ENCODE measurements at regions not wholly inside any gene's neighbourhood (a gene's known extent, or its start where the extent isn't known, plus 50 kb on each side); places are given as distances from the start of the nearest gene placed in this dataset.
"Not testable (repeated sequence)": the region's sequence is repeated elsewhere in the genome, so short reads cannot be mapped to it uniquely, and the experiment has no call there.

- no peak for DNase-seq (ENCODE audit: low read depth in 3 of 3)
Observed at GRCh38 chr14:28196878-28197277, 569.7 kb upstream of the FOXG1 start.

- no peak for DNase-seq (ENCODE audit: low read depth in 3 of 3)
Observed at GRCh38 chr14:28220391-28220790, 546.2 kb upstream of the FOXG1 start.

GRCh38 chr14:28240909-28241308 is 525.7 kb upstream of the FOXG1 start:
- no peak for DNase-seq (ENCODE audit: low read depth in 3 of 3)

GRCh38 chr14:28242895-28243294 is 523.7 kb upstream of the FOXG1 start:
- DNase-seq (ENCODE audit: low read depth in 3 of 3), result no peak

GRCh38 chr14:28243600-28243999 is 523.0 kb upstream of the FOXG1 start:
- no peak for DNase-seq (ENCODE audit: low read depth in 3 of 3)

- no peak for DNase-seq (ENCODE audit: low read depth in 3 of 3)
Observed at GRCh38 chr14:28245216-28245615, 521.4 kb upstream of the FOXG1 start.

- DNase-seq (ENCODE audit: low read depth in 3 of 3), result no peak
Observed at GRCh38 chr14:28247491-28247890, 519.1 kb upstream of the FOXG1 start.

- DNase-seq (ENCODE audit: low read depth in 3 of 3), result not testable (repeated sequence)
Observed at GRCh38 chr14:28252124-28252523, 514.5 kb upstream of the FOXG1 start.

- DNase-seq (ENCODE audit: low read depth in 3 of 3), result no peak
Observed at GRCh38 chr14:28254768-28255167, 511.8 kb upstream of the FOXG1 start.

- DNase-seq (ENCODE audit: low read depth in 3 of 3), result no peak
Observed at GRCh38 chr14:28264306-28264705, 502.3 kb upstream of the FOXG1 start.

- no peak for DNase-seq (ENCODE audit: low read depth in 3 of 3)
Observed at GRCh38 chr14:28272270-28272669, 494.3 kb upstream of the FOXG1 start.

GRCh38 chr14:28280530-28280929 is 486.1 kb upstream of the FOXG1 start:
- DNase-seq (ENCODE audit: low read depth in 3 of 3), result no peak

GRCh38 chr14:28280997-28281598 is 485.5 kb upstream of the FOXG1 start:
- DNase-seq (ENCODE audit: low read depth in 3 of 3), result no peak

- DNase-seq (ENCODE audit: low read depth in 3 of 3), result no peak
Observed at GRCh38 chr14:28284546-28285300, 481.9 kb upstream of the FOXG1 start.

- DNase-seq (ENCODE audit: low read depth in 3 of 3), result no peak
Observed at GRCh38 chr14:28294834-28295440, 471.6 kb upstream of the FOXG1 start.

GRCh38 chr14:28297559-28297958 is 469.0 kb upstream of the FOXG1 start:
- no peak for DNase-seq (ENCODE audit: low read depth in 3 of 3)

GRCh38 chr14:28298156-28298555 is 468.4 kb upstream of the FOXG1 start:
- DNase-seq (ENCODE audit: low read depth in 3 of 3), result no peak

GRCh38 chr14:28299227-28299626 is 467.4 kb upstream of the FOXG1 start:
- DNase-seq (ENCODE audit: low read depth in 3 of 3), result no peak

- DNase-seq (ENCODE audit: low read depth in 3 of 3), result no peak
Observed at GRCh38 chr14:28300356-28300755, 466.2 kb upstream of the FOXG1 start.

- no peak for DNase-seq (ENCODE audit: low read depth in 3 of 3)
Observed at GRCh38 chr14:28301179-28301578, 465.4 kb upstream of the FOXG1 start.

- no peak for DNase-seq (ENCODE audit: low read depth in 3 of 3)
Observed at GRCh38 chr14:28303248-28303647, 463.3 kb upstream of the FOXG1 start.

GRCh38 chr14:28305938-28306337 is 460.6 kb upstream of the FOXG1 start:
- no peak for DNase-seq (ENCODE audit: low read depth in 3 of 3)

GRCh38 chr14:28307506-28307905 is 459.1 kb upstream of the FOXG1 start:
- DNase-seq (ENCODE audit: low read depth in 3 of 3), result no peak

Measured in stimulated activated CD4-positive, alpha-beta T cell treated with anti-CD3 and anti-CD28 coated beads, TNF-alpha, amount 100 ng/mL, for 24 hours (primary cell).